Urothelium cell line (cell line): ENCODE measurements at regions not wholly inside any gene's neighbourhood (a gene's known extent, or its start where the extent isn't known, plus 50 kb on each side); places are given as distances from the start of the nearest gene placed in this dataset.
"Not testable (repeated sequence)": the region's sequence is repeated elsewhere in the genome, so short reads cannot be mapped to it uniquely, and the experiment has no call there.

Experiments used
- DNase-seq: peaks from one replicate; pipeline ENCODE4 v3.0.0; 2011; ENCODE audit warnings: low spot score, mixed read lengths
- FAIRE-seq: peaks from 2 replicates; lab custom pipeline; 2011; peaks lifted over from hg19 to GRCh38; lab: Jason Lieb, UNC

DNA sequence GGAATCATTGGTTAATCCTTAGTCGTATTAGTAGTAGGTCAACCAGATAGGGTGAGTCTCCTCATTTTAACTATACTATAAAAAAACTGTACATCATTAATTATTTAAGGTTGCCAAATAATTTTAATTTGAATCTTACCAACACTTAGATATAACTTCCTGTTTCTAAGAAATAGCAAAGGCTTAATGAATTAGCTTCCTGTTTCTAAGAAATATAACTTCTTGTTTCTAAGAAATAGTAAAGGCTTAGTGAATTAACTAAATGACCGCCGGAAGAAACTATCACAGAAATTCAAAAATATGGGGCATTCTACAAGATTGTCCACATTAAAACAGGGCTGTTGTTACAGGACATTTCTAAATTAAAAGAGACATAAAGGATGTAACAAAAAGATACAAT lies 392.9 kb upstream of the FOXG1 start:
- no peak for DNase-seq

DNA sequence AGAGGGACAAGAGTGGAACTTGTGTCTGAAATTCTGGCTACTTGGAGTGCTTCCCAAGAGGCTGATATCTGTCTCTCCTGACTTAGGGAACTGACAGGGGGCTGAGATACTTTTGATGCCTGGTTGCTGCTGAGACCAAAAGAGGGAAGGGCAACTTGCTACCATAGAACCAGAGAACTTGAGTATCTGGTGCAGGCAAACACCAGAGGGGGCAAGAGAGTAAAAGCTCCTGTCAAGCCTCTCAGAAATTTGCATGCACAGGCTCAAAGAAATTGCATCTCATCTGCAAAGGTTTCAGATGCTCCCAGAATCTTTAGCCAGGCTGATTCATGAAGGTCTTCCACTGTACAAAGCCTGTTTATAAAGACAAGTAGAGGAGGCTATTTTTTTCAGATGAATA lies 391.3 kb upstream of the FOXG1 start:
- FAIRE-seq: no peak

More for the DNA sequence above, 392.9 kb upstream of the FOXG1 start:
- FAIRE-seq: no peak

DNA sequence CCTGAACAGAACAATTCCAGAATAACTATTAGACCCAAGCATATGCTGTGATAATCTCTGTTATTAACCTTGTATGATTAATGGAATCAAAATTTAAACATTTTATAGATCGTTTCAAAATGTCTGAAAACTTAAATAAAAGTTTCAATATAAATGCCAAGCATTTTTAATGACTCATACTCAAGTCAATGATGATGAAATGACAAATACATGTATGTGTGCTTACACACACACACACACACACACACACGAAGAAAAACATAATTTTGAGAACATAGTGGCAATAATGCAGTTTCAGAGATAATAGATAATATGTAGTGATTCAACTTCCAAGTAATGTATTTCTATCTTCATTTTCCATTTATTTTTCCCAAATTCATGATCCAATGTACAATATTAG lies 384.9 kb upstream of the FOXG1 start:
- FAIRE-seq (no peak), DNase-seq (no peak)

More for the DNA sequence above, 391.3 kb upstream of the FOXG1 start:
- peak; percentile 11 for DNase-seq

DNA sequence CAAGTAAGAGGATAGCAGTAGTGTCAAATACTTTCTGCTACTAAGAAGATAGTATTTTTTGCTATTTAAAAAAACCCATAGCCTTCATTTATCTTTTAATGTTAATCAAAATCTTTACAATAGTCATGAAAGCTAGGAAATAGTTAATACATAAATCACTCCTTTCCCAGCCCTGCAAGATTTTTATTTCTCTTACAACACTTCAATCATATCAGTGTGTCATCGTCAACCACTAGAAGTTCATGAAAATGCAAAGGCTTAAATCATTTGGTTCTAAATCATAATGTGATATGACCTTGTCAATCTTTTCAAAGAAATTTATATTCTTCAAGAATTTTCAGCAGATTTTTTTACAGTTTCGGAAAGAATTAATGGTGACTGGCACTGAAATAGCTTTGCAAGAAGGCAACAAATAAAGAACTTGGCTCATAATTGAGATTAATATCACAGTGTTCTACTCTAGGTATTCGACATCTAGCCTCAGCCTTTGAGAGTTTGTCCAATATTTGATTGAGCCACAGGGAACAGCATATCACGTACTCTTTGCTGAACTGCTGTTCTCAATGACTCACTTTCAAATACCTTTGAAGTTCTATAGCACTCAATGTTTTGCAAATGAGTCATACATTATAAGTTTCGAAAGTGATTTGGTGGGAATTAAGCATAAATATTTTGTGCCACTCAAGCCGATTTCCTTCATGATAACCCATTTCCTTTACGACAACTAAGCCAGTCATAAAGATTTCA lies 384.0 kb upstream of the FOXG1 start:
- peak; percentile 40 for DNase-seq

DNA sequence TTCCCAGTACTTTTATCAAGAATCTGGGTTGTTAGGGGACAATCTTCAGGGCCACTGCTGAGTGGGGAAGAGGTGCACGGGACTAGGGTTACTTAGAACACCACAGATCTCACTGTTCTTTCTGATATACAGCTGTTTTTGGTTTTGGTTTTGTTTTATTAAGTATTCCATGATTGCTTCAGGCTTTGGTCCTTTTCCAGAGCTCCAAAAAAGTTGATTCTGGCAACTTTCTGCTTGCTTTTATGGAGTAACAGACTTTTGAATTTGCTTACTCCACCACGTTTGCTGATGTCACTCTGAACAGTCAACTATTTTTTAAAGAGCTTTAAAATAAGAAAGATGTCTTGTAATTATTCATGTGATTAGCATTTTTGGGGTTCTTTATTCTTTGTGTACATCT lies 368.1 kb upstream of the FOXG1 start:
- FAIRE-seq (no peak), DNase-seq (no peak)

More for the DNA sequence above, 384.0 kb upstream of the FOXG1 start:
- no peak for FAIRE-seq

DNA sequence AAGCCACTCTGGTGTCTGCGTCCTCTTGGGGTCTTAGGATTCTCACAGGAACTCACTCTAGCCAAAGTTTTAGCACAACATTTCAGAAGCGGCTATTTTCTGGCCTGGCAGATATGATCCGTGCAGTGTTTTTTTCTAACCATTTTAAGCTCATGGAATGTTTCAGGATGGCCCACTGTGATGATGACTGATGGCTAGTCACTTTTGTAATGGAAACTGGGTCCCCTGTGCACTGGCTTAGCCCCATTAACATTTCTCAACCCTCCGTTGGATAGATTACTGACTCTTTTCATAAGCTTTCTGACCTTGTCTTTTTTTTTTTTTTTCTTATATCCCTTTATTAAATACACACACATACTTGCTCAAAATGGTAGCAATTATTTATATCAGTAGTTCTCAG lies 364.9 kb upstream of the FOXG1 start:
- DNase-seq, FAIRE-seq: not testable (repeated sequence)

DNA sequence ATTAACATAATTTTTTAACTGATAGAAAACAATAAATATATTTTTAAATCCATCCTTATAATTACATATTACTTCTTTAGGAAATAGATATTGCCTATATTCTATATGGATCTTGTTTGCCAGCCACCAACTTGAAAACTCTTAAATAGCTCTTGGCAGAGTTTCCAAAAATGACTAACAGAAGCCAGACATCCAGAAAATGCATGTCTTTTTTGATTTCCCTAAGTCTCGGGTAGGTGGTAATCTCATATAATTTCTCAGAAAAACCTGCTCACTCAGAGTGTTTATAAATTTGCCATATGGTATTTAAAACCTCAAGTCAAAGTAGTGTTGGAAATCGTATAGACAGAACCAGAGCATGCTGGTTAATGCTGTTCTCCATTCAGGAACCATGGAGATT lies 360.4 kb upstream of the FOXG1 start:
- FAIRE-seq (no peak), DNase-seq (no peak)

DNA sequence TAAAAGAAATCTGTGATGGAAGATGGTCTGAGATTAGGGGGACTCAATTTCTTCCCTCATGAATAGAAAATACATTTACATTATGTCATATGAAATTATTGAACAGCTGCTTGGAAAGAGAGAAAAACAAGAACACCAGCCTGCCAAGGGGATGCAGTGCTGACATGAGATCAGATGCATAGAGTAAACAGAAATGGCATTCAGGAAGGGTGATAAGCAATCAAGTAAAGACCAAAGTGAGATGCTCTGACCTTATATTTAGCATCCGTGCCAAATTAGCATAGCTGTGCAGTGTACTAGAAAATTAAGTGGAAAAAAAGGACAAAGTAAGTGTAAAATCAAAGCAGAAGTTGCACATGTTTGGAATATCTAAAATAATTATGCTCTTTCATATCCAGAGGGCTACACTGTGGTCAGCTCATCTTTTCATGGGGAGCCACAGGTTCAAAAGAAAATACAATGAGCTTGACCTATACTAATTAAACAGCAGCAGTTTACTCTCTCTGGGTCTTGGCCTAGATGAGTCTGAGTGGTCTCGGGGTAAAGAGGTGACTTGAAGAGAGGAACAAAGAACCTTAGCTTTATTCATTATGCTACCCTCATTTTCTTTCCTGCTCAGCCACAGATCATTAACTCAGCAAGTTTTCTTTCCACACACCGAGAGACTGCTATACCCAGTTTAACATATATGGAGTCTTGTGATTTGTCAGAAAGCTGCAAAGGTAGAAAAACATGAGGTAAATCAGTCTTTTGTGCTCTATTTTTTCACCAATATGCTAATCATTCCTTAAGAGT lies 359.4 kb upstream of the FOXG1 start:
- no peak for DNase-seq
- FAIRE-seq: no peak

DNA sequence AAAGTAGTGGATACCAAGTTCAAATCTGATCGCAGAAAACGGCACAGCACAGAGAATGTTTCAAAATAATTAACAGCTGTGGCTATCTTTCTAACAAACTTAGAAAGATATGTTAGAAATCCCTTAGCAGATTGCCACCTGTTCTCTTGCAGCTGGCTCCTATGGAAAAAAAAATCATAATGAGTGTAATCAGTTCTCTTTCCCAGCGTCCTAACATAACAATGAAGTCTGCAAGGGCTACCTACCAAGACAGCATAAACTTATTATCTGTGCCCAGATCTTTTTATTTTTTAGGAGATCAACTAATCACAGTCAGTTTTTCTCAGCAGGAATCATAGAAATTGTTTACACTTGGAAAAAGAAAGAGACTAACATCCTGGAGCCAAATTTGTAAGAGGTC lies 358.6 kb upstream of the FOXG1 start:
- FAIRE-seq (no peak), DNase-seq (no peak)

DNA sequence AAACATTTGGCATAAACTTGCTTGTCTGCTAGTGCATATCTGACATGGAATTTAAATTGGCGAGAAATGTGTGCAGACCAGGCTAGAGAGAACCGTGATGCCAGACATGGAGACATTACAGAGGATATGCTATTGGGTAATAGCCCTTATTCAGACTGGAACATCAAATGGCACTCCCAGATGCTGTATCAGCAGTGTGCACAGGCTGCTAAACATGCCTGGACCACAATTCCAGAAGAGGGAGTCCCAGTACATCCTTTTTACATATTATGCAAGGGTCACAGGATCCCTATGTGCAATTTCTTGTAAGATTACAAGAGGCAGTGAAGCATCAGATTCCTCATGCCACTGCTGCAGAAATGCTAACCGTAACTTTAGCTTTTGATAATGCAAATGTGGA lies 354.5 kb upstream of the FOXG1 start:
- DNase-seq (no peak), FAIRE-seq (no peak)

DNA sequence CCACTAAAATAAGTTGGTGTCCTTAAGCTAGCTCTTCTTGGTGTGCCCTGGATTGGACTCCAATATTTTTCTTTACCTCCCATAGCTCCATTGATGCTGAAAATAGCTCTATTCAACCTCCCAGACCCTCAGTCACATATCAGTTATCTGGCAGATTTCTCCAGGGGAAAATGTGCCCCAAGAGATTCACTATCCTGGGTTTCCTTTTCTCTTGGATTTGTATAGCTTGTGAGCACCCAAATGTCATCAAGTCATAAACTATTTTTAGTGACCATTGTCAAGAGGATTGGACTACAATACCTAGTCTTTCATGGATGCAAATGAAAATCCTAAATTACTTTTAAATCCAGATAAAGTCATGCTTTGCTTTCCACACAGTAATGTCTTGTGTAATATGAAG lies 339.6 kb upstream of the FOXG1 start:
- FAIRE-seq (no peak), DNase-seq (no peak)

DNA sequence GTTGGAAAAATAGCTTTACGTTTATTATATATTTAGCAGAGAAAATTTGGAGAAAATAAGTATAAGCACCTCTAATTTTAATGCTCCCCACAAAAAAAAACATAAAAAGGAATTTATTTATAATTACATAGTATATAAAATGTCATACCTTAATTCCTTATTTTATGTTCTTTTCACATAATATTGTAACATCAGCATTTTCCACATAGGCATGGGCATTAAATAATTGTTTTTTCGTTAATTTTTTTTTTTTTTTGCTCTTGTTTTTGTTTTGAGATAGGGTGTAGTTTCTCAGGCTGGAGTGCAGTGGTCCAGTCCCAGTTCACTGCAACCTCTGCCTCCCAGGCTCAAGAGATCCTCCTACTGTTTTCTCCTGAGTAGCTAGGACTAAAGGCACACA lies 329.8 kb upstream of the FOXG1 start:
- no peak for FAIRE-seq
- no peak for DNase-seq

DNA sequence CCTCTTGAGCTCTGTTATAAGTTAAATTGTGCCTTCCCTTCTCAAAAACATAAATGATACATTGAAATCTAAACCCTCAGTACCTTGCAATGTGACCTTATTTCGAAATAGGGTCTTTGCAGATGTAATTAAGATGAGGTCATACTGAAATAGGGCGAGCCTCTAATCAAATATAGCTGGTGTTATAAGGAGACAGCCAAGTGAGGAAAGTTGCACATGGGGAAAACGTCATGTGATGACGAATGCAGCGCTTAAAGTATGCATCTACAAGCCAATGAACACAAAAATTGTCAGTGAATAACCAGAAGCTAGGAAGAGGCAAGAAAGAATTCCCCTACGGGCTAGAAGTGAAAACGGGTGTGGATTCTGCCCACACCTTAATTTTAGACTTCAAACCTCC lies 305.2 kb upstream of the FOXG1 start:
- FAIRE-seq (no peak), DNase-seq (no peak)

DNA sequence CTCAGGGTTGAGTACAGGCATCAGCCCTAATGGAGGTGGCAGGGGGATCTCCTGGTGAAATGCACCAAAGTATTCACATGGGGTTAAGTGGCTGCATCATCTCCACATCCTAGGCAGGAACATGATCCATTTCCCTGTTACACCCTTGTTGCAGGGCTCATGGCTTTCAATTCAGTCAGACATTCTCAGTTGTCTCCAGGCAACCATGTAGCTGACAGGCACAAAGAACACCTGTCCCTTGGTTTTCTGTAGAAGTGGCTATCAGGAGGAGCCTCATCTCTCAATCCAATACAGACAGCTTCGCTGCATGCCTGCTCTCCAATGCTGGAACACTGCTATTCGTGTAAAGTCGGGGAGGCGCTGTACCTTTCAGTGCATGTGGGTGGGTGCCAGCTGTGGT lies 299.0 kb upstream of the FOXG1 start:
- no peak for DNase-seq
- no peak for FAIRE-seq

DNA sequence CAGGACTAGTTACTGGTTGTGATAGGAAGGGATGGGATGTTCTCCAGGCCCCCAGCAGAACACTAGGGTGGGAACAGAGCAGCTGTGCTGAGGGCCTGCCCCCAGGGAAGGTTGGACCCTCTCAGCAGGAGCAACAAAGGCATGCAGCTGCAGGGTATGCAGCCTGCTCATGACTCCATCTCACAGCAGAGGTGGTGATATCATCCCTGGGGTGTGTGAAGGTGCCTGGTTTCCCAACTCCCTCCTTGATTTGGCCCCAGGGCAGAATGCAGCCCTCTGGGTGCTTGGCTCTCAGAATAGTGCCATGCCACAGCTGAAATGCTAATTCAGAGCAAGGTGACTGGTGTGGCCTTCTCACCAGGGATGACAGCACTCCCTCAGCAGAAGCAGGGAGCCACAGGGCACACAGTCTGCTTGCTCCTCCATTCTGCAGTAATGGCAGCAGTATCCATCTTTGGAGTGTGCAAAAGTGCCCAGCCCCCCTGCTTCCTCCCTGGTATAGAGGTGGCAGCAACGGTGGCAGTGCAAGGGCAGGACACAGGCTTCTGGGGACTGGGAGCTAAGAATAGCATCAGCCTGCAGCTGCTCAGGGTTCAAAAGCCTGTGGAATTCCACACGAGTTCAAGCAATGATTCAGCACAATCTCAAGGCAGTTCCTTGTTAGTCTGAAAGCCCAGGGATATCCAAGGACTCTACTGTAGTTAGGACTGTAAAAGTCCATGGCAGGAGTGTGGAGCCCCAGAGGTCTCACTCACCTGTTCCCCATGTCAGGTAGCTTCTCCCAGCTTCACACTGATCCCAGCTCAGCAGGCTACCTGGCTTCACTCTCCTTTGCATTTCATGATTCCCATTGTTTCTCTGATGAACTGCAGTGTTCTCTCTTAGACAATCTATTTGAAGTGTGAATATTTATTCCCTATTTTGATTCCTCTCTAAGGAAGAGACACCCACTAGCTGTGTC lies 298.1 kb upstream of the FOXG1 start:
- DNase-seq (no peak), FAIRE-seq (no peak)

DNA sequence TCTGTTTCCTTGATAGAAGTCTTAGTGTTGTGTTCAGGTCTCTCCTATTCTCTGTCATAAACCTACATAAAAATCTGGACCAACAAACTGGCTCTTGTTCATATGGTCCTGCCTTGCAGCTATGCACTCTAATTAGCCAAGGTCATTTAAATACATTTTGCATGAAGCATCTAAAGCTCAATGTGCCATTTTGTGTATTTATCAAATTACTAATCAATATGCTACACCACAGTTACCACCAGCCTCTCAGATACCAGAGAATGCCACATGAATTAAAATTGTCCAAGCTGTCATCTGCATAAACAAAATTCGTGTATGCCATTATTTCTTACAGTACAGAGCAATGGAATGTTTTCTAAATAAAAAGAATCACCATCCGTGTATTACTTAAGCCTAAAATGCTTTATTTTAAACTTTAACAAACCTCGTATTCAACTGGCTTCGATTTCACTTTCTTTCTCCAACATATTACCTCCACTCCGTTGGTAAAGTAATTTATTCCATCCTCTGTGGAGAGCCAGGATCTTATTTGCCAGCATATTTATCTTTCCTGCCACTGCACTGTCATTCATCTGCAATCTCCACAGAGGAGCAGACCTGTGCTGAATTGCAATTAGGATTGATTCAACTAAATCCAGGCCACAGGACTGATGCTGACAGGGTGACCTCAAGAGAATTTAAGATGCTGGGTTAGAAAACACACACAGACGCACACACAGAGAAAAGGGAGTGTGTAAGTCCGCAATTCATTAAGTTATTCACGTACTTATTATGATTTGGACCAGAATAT lies 284.1 kb upstream of the FOXG1 start:
- DNase-seq (no peak), FAIRE-seq (no peak)

DNA sequence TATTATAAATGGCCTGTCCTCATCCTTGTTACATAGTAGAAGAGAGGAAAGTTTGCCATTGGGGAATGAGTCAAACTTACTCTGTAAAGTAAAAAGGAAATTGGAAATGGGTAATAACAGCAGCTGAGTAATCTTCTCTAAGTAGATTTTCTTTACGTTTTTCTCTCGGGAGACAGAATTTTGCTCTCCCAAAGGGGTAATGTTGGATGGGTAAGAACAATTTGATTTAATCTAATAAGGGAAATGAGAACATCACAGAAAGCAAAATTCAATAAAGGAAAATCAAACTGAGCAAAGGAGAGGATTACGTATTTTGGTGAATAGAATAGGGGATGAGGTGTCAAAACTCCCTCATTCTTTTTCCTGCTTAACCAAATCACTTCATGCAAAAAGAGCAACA lies 283.1 kb upstream of the FOXG1 start:
- no peak for DNase-seq
- no peak for FAIRE-seq

DNA sequence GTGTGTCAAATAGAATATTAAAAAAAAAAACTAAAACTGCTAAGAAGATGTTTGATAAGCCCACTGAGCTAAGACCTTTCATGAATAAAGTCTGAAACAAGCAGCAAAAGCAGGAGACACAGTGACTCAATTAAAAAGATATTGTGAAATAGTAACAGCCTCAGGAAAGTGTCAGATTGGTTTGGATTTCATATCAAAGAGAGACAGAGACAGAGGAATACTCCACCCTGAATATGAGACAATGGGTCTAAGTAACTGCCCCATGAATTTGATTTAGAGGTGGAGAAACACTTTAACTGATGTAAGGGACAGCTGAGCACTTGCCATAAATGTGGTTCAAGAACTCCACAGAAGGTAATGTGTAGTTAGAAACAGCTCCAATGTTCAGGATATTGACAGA lies 277.9 kb upstream of the FOXG1 start:
- FAIRE-seq: no peak

DNA sequence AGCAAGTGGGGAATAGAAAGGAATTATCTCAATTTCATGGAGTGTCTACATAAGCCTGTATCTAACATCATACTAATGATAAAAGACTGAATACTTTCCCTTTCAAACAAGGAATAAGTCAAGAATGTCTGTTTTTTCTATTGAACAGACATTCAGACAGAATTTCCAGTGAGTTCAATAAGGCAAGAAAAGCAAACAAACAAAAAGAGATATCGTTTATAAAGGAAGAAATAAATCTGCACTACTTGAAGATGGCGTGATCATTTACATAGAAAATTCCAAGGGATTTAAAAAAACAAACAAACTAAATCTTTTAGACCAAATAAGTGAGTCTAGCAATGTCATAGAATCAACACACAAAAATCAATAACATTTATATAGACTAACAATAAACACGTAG lies 273.1 kb upstream of the FOXG1 start:
- no peak for DNase-seq
- FAIRE-seq: no peak

More for the DNA sequence above, 277.9 kb upstream of the FOXG1 start:
- DNase-seq: no peak

DNA sequence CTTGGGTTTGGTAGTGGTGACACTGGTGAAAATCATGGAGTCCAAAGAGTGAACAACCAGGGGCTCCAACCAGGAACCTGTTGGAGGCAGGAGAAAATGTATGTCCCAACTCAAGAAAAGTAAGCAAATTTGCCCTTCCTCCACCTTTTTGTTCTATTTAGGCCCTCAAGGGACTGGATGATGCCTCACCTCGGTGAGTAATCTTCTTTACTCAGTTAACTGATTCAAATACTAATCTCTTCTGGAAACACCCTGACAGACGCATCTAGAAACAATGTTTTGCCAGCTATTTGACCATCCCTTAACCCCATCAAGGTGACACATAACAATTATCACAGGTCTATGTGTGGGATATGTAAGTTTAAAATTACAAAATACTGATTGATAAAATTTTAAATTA lies 272.4 kb upstream of the FOXG1 start:
- FAIRE-seq (no peak), DNase-seq (no peak)
